GM19025 (cell line): ENCODE measurements at regions not wholly inside any gene's neighbourhood (a gene's known extent, or its start where the extent isn't known, plus 50 kb on each side); places are given as distances from the start of the nearest gene placed in this dataset.
"Not testable (repeated sequence)": the region's sequence is repeated elsewhere in the genome, so short reads cannot be mapped to it uniquely, and the experiment has no call there.

Experiments used
- ATAC-seq: cut with Tn5 transposase; IDR thresholded peaks from one replicate; pipeline ENCODE4 v1.9.1; 2021; ENCODE audit warnings: mild to moderate bottlenecking, low read depth, moderate library complexity; ENCODE audit not compliant: unreplicated experiment

DNA sequence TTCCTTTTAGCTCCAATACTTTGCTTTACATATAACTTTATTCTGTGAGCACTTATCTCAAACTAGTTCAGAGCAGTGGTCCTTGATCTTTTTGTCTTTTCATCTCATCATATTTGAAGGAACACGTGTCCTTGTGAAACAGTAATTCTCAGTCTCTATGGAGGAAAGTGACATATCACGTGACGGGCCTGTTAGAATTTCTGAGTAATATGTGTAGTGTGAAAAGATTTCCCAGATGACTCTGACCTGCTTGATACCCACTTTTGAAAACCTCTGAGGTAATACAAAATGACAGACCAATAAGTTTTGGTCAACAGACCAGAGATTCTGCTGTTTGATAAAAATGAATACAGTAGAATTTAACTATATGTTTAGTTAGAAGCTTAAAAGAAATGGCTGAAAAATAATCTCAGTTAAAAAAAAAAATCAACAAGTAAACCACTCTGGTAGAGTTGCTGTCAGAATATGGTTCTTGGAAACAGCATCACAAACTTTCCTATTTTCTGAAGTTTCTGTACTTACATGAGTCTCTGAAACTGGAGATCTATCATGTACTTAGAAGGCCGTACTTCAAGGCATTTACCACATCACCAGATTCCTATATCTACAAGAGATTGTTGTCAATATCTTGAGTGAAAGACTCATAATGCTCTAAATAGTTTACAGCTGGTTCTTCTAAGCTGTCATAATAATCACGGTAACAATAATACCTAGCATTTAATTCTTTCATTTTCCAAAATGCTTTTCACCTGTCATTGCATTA, 590.2 kb upstream of the TBL1XR1 start:
- peak; percentile 58 for ATAC-seq

DNA sequence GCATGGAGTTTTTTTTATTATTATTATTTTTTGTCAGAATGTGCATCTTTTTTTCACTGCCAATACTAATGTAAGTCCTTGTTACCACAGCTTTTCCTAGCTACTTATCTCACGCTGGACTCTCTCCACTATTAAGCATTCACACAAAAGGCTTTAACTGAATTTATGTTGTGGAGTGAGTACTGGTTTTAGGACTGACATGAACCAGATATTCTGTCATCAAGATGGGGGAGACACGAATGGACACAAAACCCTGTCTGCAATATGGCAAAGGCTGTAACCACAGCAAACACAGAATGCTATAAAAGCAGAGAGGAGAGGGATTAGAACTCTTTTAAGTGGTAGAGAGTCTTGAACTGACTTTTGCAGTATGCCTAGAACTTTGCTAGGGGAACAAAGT, 592.2 kb upstream of the TBL1XR1 start:
- ATAC-seq, result no peak

DNA sequence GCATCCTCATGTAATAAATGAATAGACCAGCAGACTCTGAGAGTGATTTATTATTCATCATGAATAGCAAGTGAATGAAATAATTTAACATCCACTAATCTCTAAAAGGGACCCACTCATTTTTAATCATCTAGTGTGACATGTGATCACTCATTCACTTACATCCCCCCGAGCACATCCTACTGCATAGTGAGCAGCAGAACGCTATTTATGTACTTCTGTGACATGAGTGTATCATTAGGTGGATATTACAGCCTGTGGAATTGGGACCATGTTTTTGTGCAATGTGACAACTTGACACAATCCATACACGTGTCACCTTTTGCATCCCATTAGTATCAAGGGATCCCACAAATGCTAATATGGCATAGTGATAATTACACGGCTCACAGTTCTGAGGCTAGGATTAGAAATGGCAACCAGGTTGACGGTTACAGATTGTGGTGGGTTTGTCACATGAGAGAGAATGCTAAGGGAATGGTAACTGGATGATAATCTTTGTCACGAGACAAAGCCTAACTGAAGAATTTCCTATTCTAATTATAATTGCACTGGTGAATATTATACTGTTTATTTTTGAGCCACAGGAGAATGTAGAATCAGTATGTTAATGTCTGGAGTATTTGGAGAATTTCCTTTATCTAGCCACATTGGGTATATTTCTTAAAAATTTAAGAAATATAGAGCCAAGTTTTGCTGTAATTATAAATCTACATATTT, 595.2 kb upstream of the TBL1XR1 start:
- ATAC-seq, result no peak

DNA sequence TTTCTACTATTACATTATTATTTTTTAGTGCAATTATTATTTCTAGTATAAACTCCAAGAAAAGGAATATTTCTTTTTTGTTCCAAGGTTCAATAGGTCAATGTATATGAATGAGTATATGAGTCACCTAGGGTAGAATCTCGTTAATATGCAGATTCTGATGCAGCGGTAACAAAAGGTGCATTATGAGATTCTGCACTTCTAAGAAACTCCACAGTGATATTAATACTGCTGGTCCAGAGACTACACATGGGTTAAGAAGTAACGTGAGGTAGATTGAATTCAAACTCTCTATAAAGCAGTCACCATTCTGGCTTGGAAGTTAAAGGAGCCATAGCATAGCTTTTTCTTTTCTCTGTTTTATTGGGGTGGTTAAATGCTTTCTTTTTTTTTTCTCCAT, 596.2 kb upstream of the TBL1XR1 start:
- no peak for ATAC-seq

DNA sequence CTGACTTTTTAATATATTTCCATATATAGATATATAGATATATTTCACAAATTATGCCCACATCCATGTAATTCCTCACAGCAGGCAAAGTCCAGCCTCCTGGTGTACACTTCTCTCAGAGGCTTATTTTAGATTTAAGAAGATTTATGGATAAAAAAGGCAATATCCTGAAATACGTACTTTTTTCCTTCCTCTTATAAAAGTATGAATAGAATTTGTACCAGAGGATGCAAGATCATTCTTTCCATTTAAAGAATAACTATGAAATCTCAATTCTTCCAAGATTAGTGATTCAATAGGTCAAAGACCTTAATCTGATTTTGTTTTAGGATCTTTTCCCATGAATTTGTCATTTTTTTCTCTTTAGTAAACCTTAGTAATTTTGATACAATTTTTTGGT, 597.9 kb upstream of the TBL1XR1 start:
- no peak for ATAC-seq

DNA sequence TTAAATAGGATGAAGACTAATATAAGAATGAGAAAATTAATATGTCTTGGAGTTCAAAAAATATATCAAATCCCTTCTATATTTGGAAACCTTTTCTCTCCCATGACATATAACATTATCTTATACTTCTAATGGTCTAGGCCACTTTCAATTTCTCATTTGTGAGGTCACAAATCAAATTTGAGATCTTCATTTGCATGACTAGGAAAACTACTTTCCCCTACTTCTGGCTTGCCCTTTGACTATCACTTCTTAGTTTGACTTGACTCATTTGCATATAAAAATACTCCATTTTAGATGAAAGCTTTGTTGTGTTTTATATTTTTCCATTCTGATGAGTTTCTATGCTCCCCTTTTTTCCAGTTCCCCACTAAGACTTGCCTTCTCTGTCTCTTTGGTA, 598.6 kb upstream of the TBL1XR1 start:
- ATAC-seq, result no peak

DNA sequence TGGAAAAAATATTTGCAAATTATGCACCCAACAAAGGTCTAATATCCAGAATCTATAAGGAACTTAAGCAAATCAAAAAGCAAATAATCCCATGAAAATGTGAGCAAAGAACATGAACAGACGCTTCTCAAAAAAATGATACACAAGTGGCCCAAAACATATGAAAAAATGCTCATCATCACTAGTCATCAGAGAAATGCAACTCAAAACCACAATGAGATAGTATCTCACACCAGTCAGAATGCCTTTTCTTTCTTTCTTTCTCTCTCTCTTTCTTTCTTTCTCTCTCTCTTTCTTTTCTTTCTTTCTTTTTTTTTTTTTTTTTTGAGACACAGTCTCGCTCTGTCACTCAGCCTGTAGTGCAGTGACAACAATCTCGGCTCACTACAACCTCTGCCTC, 602.9 kb upstream of the TBL1XR1 start:
- not testable (repeated sequence) for ATAC-seq

DNA sequence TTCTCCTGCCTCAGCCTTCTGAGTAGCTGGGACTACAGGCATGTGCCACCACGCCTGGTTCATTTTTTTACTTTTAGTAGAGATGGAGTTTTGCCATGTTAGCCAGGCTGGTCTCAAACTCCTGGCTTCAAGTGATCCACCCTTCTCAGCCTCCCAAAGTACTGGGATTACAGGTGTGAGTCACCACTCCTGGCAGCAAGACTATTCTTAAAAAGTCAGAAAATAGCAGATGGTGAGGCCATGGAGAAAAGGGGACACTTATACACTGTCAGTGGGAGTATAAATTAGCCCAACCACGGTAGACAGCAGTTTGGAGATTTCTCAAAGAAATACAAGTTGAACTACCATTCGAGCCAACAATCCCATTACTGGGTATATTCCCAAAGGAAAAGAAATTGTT, 603.3 kb upstream of the TBL1XR1 start:
- no peak for ATAC-seq

DNA sequence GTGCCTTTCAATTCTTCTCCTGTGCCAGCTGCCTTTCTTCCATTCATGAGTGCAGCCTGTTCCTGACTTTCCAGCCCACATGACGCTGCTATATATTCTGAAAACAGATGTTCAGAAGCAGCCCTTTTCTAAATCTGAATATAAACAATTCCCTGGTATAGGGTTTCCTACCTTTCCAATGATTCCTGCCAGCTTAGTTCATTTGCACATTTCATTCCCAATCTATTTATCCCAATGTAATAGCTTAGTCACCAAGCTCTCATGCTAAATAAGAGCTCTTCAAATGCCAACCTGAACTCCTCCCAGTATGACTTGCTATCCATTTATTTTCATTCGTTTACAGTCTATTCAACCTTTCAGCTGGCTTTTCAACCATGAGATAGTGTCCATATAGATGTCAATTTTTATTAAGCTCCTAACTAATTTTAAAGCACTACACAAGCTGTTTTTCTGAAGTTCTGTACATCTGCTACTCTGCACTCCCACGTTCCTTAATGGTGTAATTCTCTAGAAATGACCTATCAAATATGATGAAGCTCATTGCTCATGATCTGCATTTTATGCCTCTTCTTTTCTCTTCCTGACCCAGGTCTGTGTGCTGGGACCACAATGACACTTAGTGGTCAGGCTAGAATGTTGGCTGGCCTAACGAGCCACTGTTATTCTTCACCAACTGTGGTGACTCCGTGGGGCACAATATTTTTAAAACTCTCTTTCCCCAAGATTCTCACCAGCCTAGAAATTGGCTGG, 605.0 kb upstream of the TBL1XR1 start:
- ATAC-seq, result no peak

DNA sequence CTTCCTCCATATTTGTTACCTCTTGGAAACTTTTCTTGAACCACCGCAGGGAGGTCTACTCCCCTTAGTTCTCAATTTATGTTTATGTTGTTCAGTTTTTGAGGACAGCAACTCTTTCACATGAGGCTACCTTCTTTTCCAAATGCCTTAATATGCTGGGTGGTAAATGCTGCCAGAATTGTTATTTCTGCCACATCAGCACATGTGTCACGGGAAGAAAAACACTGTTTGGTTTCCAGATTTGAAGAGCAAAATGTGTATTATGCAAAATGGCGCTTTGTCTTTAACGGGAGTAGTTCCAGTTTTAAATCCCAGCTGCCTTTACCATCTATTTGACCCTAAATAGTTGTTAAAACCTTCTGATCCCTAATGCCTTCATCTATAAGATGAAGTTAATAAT, 606.2 kb upstream of the TBL1XR1 start:
- ATAC-seq, result no peak

DNA sequence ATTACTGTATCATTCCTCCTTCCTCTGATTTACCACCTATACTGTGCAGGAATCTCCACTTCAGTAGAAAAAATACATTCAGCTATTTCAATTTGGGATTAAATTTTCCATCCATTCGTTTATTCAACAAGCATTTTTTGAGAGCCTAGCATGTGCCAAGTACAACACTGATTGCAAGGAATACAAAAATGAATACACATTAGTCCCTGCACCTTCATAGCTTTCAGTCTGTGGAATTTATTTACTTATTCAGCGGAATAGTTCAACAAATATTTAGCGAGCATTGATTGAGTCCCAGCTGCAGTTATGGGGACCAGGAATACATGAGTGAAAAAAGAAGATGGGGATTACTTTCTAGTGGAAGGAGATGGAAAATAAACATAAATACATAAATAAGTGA, 606.8 kb upstream of the TBL1XR1 start:
- ATAC-seq, result no peak

DNA sequence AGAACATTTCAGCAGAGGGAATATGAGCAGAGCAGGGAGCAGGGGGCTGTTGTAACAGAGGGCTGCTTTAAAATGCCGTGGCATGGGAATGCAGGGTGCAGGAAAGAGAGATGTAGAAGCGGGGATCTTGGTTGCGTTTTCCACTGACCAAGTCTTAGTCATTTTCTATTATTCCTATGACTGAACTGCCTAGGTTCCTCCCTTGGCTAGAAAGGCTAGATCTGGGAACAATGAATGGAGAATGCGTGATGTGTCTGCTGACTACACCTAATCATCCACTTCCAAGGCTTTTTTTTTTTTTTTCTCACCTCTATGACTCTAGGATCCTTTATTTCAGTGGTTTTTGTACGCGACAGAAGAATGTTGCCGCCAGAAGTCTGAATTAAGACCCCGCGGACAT, 607.4 kb upstream of the TBL1XR1 start:
- ATAC-seq, result no peak

- no peak for ATAC-seq
Measured at GRCh38 chr3:177807150-177807875, 610.0 kb upstream of the TBL1XR1 start.

DNA sequence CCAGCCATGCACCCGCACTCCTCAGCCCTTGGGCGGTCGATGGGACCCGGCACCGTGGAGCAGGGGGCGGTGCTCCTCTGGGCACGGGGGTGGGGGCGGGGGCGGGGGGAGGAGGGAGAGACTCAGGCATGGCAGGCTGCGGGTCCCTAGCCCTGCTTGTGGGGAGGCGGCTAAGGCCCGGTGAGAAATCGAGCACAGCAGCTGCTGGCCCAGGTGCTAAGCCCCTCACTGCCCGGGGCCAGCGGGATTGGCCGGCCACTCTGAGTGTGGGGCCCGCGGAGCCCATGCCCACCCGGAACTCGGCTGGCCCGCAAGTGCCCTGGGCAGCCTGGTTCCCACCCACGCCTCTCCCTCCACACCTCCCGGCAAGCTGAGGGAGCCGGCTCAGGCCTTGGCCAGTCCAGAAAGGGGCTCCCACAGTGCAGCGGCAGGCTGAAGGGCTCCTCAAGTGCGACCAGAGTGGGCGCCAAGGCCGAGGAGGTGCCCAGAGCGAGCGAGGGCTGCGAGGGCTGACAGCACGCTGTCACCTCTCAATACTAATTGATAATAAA, 611.7 kb upstream of the TBL1XR1 start:
- not testable (repeated sequence) for ATAC-seq

GRCh38 chr3:177810162-177810623, 612.9 kb upstream of the TBL1XR1 start:
- no peak for ATAC-seq

DNA sequence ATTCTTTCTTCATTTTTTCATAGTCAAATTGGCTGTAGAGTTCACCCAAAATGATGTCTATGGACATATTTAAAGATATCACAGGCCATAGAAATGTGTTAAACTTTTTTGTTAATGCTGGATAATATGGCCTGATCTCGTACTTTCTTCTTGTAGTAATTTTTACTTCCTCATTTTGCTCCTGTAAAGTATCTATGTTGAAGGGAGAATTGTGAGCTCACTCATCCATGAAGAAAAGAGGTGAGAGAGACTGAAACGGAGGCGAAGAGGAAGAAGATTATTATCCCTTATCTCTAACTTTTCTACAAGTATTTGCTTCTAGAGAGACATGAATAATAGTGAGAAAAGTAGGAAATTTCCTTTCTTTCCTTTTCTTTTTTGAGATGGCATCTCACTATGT, 613.8 kb upstream of the TBL1XR1 start:
- ATAC-seq, result no peak

DNA sequence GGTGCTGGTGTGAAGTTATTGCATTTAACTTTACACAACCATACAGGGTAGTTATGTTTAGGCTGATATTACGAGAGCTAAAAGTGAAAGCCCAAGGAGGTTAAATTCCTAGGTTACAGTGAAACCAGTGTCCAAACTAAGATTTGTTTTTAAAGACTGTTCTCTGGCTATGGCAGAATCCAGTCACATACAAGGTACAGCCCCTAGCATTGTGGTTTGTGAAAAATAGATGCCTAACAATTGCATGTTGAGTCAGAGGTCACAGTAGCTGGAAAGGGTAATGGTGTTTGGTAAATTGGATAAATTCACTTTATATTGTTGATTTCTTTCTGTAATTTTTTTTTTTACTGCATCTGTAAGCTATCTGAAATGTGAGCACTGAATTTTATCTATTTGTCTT, 614.6 kb upstream of the TBL1XR1 start:
- no peak for ATAC-seq

- ATAC-seq, result no peak
Measured at GRCh38 chr3:177812492-177812891, 615.2 kb upstream of the TBL1XR1 start.

DNA sequence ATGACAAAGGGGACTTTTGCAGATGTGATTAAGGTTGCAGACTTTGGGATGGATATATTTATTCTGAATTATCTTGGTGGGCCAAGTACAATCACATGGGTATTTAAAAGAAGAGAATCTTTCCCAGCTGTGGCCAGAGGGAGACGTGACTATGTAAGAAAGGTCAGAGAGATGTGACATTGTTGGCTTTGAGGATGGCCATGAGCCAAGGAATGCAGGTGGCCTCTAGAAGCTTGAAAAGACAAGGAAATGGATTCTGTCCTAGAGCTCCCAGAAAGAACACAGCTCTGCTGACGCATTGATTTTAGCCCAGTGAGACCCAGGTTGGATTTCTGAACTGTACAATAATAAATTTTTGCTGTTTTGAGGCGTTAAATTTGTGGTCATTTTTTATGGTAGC, 616.0 kb upstream of the TBL1XR1 start:
- no peak for ATAC-seq

- ATAC-seq, result no peak
Measured at GRCh38 chr3:177816667-177817208, 619.5 kb upstream of the TBL1XR1 start.
